Fibroblast of pulmonary artery (primary cell): ENCODE measurements at regions not wholly inside any gene's neighbourhood (a gene's known extent, or its start where the extent isn't known, plus 50 kb on each side); places are given as distances from the start of the nearest gene placed in this dataset.

ENCODE experiments used
- DNase-seq: peaks from one replicate; pipeline ENCODE4 v3.0.0-alpha.2; 2010; ENCODE audit warnings: low read depth
- H3K4me3 ChIP-seq: replicated peaks from 2 replicates; pipeline ENCODE4 v1.5.1; 2011; ENCODE audit warnings: low read depth, mild to moderate bottlenecking, control low read depth, low read length, moderate library complexity
- CTCF ChIP-seq: IDR thresholded peaks from 2 replicates; pipeline ENCODE4 v1.5.1; 2011; ENCODE audit warnings: mild to moderate bottlenecking, control low read depth, low read length, inconsistent platforms; ENCODE audit errors: missing control alignments

GRCh38 chr11:97367406-97368083 lies 977.7 kb downstream of the JRKL start:
- no peak for DNase-seq
- no peak for TF ChIP-seq CTCF

GRCh38 chr11:97389270-97389669 lies 999.5 kb downstream of the JRKL start:
- no peak overlapping the region for H3K4me3 ChIP-seq
- TF ChIP-seq CTCF = no peak
- no peak for DNase-seq

More at GRCh38 chr11:97367406-97368083, 977.7 kb downstream of the JRKL start:
- H3K4me3 ChIP-seq = no peak overlapping the region

DNA sequence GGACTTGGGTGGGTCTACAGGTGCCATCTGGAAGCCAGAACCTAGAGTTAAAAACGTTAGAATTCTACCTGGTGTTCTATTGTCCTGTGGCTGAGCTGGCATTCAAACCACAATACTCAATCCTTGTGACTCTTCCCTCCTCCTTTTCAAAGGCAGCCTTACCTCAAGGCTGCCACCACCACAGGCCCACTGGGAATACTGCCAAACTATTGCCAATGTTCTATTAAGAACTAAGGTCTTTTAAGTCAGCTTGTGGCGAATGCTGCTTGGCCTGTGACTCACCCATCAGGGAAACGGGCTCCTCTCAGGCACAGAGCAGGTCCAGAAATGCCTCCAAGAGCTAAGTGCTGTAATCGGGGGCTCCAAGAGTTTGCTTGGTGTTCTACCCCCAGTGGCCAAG lies 1008.4 kb downstream of the JRKL start:
- DNase-seq = no peak
- no peak overlapping the region for H3K4me3 ChIP-seq
- TF ChIP-seq CTCF = no peak

- H3K4me3 ChIP-seq = no peak overlapping the region
- TF ChIP-seq CTCF = no peak
- no peak for DNase-seq
Measured at GRCh38 chr11:97409141-97409540, 1019.3 kb downstream of the JRKL start.

DNA sequence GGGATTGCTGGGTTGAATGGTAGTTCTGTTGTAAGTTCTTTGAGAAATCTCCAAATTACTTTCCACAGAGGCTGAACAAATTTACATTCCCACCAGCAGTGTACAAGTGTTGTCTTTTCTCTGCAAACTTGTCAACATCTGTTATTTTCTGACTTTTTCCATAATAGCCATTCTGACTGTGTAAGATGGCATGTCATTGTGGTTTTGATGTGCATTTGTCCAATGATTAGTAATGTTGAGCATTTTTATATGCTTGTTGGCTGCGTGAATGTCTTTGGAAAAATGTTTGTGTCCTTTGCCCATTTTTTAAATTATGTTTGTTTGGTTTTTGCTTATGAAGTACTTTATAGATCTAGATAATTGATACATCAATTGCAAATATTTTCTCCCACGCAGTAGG lies 1025.0 kb downstream of the JRKL start:
- no peak overlapping the region for H3K4me3 ChIP-seq
- no peak for TF ChIP-seq CTCF
- DNase-seq = peak; percentile 6

DNA sequence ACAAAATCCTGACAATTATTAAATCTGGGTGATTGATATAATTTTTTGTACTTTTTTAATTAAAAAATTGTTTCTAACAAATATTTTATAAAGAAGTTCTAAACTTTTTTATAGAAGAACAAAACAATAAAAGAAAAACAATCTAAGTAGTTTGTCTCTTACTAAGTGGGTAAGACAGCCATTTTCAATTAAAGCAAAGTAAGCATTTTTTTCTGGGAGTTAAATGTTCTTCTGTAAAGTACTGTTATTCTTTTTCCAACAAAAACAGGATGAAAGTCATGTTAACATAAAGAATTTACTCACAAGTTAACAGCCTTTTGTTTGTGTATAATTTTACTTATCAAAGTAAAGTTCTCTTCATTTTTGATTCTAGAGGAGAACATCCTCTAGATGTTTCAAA lies 1029.9 kb downstream of the JRKL start:
- TF ChIP-seq CTCF = no peak
- DNase-seq = no peak
- no peak overlapping the region for H3K4me3 ChIP-seq

DNA sequence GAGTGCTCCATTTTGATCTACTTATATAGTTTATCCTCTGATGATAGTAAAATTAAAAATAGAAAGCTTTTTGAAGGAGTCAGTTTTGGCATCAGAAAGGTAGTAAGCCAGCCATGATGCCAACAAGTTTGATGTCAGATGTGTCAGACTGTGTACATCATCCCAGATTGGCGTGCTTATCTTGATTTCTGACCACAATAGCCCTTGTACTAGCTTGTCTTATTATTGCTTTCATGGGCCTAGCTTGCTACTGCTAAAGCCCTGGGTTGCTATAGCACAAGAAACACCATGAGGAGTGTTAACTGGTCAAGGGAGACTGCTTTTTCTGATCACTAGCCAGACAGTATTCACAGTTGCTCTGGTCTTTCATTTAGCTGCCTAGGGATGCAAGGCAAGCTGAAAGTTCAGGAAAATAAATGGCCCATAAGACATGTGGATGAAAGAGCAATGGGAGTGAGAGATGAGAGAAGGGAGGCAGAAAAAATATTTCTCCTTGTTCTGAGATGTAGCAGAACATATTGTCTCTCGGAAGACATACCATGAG lies 1038.5 kb downstream of the JRKL start:
- no peak for TF ChIP-seq CTCF
- DNase-seq = no peak
- H3K4me3 ChIP-seq = no peak overlapping the region
